ENCODE measurements at regions not wholly inside any gene's neighbourhood (a gene's known extent, or its start where the extent isn't known, plus 50 kb on each side); places are given as distances from the start of the nearest gene placed in this dataset.

DNA sequence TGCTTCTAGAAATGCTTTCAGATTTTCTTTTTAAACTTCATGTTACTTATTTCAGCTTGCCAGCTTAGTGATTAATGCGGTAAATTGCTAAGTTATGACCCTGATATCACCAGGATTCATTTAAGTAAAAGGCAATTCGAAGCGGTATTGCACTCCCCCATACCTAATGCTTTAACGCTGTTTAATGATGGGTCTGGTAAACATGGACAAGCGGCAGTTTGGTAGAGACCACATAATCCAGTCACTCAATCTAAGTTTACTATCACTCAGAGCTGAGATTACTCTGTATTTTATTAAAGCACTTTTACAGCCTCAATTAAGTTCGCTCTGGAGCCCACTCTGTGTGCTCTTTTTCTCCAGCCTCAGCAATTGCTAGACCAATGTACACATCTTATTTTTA is 118.2 kb upstream of the SCN7A start:
- under 1% methylated on average over 6 of the region's 6 CpGs for WGBS (ENCODE audit: insufficient coverage, low coverage, missing lambda C conversion rate)

More for the DNA sequence above, 118.2 kb upstream of the SCN7A start:
- in situ Hi-C loops (cut with MboI), result no loop called here
- H3K4me1 ChIP-seq (replicated peaks in 1 of 2; ENCODE audit: control insufficient read depth in 2 of 2, insufficient read depth in 2 of 2, low read length in 2 of 2), result peaks cover 0 to 3% of the 10 kb centered on the region in 2 experiments; a peak in 1 of 5 replicates
- no peak overlapping the region for H3K9ac ChIP-seq (ENCODE audit: insufficient read depth in 1 of 2, low read depth in 2 of 2, low read length in 2 of 2)
- no peak for ATAC-seq
- DNase-seq (ENCODE audit: extremely low read depth in 1 of 4, low spot score in 3 of 4), result no peak
- no peaks in the 10 kb centered on the region; the same call in 1 of the 2 replicates for H3K9me3 ChIP-seq (replicated peaks; ENCODE audit: control insufficient read depth, insufficient read depth, low read depth, low read length)
- intact Hi-C loops (cut with micrococcal nuclease), result no loop called here
- H4K20me1 ChIP-seq (replicated peaks; ENCODE audit: control insufficient read depth, insufficient read depth, low read length), result no peaks in the 10 kb centered on the region
- no peaks in the 10 kb centered on the region for H3K36me3 ChIP-seq (ENCODE audit: control insufficient read depth, insufficient read depth, low read length)
- ChIA-PET CTCF (ENCODE audit: low intra/inter-chr PET ratio) (no interaction called here), POLR2A (interaction anchor here (0.6 kb wide), 1 partner anchor 152 kb away, joined by 3 read pairs; no protein-coding TSS in a partner anchor)
- no peak overlapping the region for H3K4me2 ChIP-seq (ENCODE audit: insufficient read depth, low read length)
- BruUV-seq (replicated peaks), result no TSS peak
- H2AFZ ChIP-seq (ENCODE audit: low read depth, low read length), result no peak overlapping the region
- H3K4me3 ChIP-seq, result no peak overlapping the region
- TF ChIP-seq, protein P1, sequence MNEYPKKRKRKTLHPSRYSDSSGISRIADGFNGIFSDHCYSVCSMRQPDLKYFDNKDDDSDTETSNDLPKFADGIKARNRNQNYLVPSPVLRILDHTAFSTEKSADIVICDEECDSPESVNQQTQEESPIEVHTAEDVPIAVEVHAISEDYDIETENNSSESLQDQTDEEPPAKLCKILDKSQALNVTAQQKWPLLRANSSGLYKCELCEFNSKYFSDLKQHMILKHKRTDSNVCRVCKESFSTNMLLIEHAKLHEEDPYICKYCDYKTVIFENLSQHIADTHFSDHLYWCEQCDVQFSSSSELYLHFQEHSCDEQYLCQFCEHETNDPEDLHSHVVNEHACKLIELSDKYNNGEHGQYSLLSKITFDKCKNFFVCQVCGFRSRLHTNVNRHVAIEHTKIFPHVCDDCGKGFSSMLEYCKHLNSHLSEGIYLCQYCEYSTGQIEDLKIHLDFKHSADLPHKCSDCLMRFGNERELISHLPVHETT (CRISPR knock-in tag; conservative IDR thresholded peaks at IDR 0.05 in 1 of 2, IDR thresholded peaks at IDR 0.05 in 1 of 2), result no peak
- TF ChIP-seq PTBP1 (IDR thresholded peaks at IDR 0.05; ENCODE audit: low read depth, low read length), result no peak
- TF ChIP-seq, protein P2, sequence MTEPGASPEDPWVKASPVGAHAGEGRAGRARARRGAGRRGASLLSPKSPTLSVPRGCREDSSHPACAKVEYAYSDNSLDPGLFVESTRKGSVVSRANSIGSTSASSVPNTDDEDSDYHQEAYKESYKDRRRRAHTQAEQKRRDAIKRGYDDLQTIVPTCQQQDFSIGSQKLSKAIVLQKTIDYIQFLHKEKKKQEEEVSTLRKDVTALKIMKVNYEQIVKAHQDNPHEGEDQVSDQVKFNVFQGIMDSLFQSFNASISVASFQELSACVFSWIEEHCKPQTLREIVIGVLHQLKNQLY (CRISPR knock-in tag; conservative IDR thresholded peaks at IDR 0.05), result no peak
- TF ChIP-seq, protein P3, sequence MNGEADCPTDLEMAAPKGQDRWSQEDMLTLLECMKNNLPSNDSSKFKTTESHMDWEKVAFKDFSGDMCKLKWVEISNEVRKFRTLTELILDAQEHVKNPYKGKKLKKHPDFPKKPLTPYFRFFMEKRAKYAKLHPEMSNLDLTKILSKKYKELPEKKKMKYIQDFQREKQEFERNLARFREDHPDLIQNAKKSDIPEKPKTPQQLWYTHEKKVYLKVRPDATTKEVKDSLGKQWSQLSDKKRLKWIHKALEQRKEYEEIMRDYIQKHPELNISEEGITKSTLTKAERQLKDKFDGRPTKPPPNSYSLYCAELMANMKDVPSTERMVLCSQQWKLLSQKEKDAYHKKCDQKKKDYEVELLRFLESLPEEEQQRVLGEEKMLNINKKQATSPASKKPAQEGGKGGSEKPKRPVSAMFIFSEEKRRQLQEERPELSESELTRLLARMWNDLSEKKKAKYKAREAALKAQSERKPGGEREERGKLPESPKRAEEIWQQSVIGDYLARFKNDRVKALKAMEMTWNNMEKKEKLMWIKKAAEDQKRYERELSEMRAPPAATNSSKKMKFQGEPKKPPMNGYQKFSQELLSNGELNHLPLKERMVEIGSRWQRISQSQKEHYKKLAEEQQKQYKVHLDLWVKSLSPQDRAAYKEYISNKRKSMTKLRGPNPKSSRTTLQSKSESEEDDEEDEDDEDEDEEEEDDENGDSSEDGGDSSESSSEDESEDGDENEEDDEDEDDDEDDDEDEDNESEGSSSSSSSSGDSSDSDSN (IDR thresholded peaks at IDR 0.05; ENCODE audit: borderline replicate concordance in 1 of 2, low read depth in 2 of 2, low read length in 2 of 2), result no peak
- TF ChIP-seq BCL6 (CRISPR knock-in tag; IDR thresholded peaks at IDR 0.05), result no peak
- TF ChIP-seq, protein P4, sequence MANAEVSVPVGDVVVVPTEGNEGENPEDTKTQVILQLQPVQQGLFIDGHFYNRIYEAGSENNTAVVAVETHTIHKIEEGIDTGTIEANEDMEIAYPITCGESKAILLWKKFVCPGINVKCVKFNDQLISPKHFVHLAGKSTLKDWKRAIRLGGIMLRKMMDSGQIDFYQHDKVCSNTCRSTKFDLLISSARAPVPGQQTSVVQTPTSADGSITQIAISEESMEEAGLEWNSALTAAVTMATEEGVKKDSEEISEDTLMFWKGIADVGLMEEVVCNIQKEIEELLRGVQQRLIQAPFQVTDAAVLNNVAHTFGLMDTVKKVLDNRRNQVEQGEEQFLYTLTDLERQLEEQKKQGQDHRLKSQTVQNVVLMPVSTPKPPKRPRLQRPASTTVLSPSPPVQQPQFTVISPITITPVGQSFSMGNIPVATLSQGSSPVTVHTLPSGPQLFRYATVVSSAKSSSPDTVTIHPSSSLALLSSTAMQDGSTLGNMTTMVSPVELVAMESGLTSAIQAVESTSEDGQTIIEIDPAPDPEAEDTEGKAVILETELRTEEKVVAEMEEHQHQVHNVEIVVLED (CRISPR knock-in tag; IDR thresholded peaks at IDR 0.05), result no peak
- TF ChIP-seq, protein P5, sequence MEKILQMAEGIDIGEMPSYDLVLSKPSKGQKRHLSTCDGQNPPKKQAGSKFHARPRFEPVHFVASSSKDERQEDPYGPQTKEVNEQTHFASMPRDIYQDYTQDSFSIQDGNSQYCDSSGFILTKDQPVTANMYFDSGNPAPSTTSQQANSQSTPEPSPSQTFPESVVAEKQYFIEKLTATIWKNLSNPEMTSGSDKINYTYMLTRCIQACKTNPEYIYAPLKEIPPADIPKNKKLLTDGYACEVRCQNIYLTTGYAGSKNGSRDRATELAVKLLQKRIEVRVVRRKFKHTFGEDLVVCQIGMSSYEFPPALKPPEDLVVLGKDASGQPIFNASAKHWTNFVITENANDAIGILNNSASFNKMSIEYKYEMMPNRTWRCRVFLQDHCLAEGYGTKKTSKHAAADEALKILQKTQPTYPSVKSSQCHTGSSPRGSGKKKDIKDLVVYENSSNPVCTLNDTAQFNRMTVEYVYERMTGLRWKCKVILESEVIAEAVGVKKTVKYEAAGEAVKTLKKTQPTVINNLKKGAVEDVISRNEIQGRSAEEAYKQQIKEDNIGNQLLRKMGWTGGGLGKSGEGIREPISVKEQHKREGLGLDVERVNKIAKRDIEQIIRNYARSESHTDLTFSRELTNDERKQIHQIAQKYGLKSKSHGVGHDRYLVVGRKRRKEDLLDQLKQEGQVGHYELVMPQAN (IDR thresholded peaks at IDR 0.05; ENCODE audit: borderline replicate concordance), result no peak
- TF ChIP-seq SNIP1 (IDR thresholded peaks at IDR 0.05; ENCODE audit: low read depth), result no peak
- TF ChIP-seq EZH2 (IDR thresholded peaks at IDR 0.05; ENCODE audit: borderline replicate concordance, low read depth, low read length), result no peak
- no peak for TF ChIP-seq POLR3G (IDR thresholded peaks at IDR 0.05; ENCODE audit: extremely low read depth, insufficient read length, insufficient replicate concordance)
- TF ChIP-seq U2AF2 (optimal IDR thresholded peaks at IDR 0.05; ENCODE audit: low read depth, low read length), result no peak
- no peaks in the 10 kb centered on the region for H3K79me2 ChIP-seq (ENCODE audit: control insufficient read depth, insufficient read depth, low read length)
- H3K9me1 ChIP-seq (ENCODE audit: control insufficient read depth, insufficient read depth, low read length), result no peaks in the 10 kb centered on the region
- no peak for FAIRE-seq
- H3K27ac ChIP-seq (ENCODE audit: extremely low read depth, low read depth, low read length), result no peak overlapping the region
- no peaks in the 10 kb centered on the region for H3K27me3 ChIP-seq (ENCODE audit: control insufficient read depth in 2 of 2, insufficient read depth in 2 of 2, low read length in 2 of 2)

Measured in K562 (cell line).